GM23338 (cell line): ENCODE measurements at regions not wholly inside any gene's neighbourhood (a gene's known extent, or its start where the extent isn't known, plus 50 kb on each side); places are given as distances from the start of the nearest gene placed in this dataset.

Experiments used
- CREB1 ChIP-seq: fragments of 250-450 bp; sonication (Bioruptor Pico); IDR thresholded peaks from 2 replicates; pipeline ENCODE4 v1.5.0; 2020; ENCODE audit warnings: low read depth, mild to moderate bottlenecking, moderate library complexity
- CTCF ChIP-seq, 2 experiments: fragments of 200-600 bp in 1 of 2; sonication (generic) in 1 of 2; conservative IDR thresholded peaks; 2 replicates each; pipeline versions ENCODE4 v1.5.1 to v1.6.1; 2016 to 2017; ENCODE audit warnings: antibody characterized with exemption in 2 of 2, low read depth in 2 of 2, mild to moderate bottlenecking in 2 of 2, moderate library complexity in 1 of 2
- ETS1 ChIP-seq: IDR thresholded peaks from 2 replicates; pipeline ENCODE4 v1.6.1; 2016; ENCODE audit warnings: antibody characterized with exemption
- EZH2 ChIP-seq: fragments of 200-600 bp; sonication (generic); IDR thresholded peaks from one replicate; pipeline ENCODE4 v1.8.0; 2017; ENCODE audit warnings: antibody characterized with exemption, mild to moderate bottlenecking, low read depth; ENCODE audit not compliant: unreplicated experiment
- EZH2phosphoT487 ChIP-seq: fragments of 200-600 bp; sonication (generic); IDR thresholded peaks from one replicate; pipeline ENCODE4 v1.8.1; 2018; ENCODE audit warnings: antibody characterized with exemption; ENCODE audit not compliant: unreplicated experiment
- JUNB ChIP-seq: IDR thresholded peaks from one replicate; pipeline ENCODE4 v1.6.1; 2016; ENCODE audit warnings: antibody characterized with exemption; ENCODE audit not compliant: unreplicated experiment
- POLR2AphosphoS5 ChIP-seq: IDR thresholded peaks from 2 replicates; pipeline ENCODE4 v1.6.1; 2016; ENCODE audit warnings: antibody characterized with exemption, low read depth
- REST ChIP-seq: IDR thresholded peaks from one replicate; pipeline ENCODE4 v1.6.1; 2018; ENCODE audit warnings: antibody characterized with exemption; ENCODE audit not compliant: unreplicated experiment
- ZNF114 ChIP-seq: fragments of 250-450 bp; sonication (Bioruptor Pico); IDR thresholded peaks from 2 replicates; pipeline ENCODE4 v1.5.0; 2020; ENCODE audit warnings: mild to moderate bottlenecking, moderate library complexity
- ZNF331 ChIP-seq: fragments of 250-450 bp; sonication (Bioruptor Pico); IDR thresholded peaks from 2 replicates; pipeline ENCODE4 v1.5.0; 2020; ENCODE audit warnings: low read depth, mild to moderate bottlenecking, moderate library complexity

GRCh38 chr6:8991844-8992243 is 556.5 kb upstream of the SLC35B3 start:
- TF ChIP-seq ZNF331 (CRISPR knock-in tag) (no peak), CTCF (conservative IDR thresholded peaks at IDR 0.05; ENCODE audit: low read depth in 2 of 2) (no peak), EZH2 (no peak), POLR2AphosphoS5 (no peak), EZH2phosphoT487 (no peak), REST (no peak), JUNB (no peak), CREB1 (CRISPR knock-in tag) (no peak), ETS1 (no peak), ZNF114 (CRISPR knock-in tag) (no peak)
